Fibroblast of villous mesenchyme (primary cell): ENCODE measurements at regions not wholly inside any gene's neighbourhood (a gene's known extent, or its start where the extent isn't known, plus 50 kb on each side); places are given as distances from the start of the nearest gene placed in this dataset.

Source experiments
- DNase-seq: peaks from one replicate; pipeline ENCODE4 v3.0.0-alpha.2; 2010; ENCODE audit warnings: low read depth
- H3K4me3 ChIP-seq: 2 replicates; pipeline ENCODE4 v1.5.1; 2011; ENCODE audit warnings: low read depth, mild to moderate bottlenecking, low read length
- TF ChIP-seq, protein P1 (sequence below): IDR thresholded peaks from 2 replicates; pipeline ENCODE4 v1.5.1; 2012; ENCODE audit warnings: low read depth, mild to moderate bottlenecking, low read length; ENCODE audit not compliant: insufficient read depth

DNA sequence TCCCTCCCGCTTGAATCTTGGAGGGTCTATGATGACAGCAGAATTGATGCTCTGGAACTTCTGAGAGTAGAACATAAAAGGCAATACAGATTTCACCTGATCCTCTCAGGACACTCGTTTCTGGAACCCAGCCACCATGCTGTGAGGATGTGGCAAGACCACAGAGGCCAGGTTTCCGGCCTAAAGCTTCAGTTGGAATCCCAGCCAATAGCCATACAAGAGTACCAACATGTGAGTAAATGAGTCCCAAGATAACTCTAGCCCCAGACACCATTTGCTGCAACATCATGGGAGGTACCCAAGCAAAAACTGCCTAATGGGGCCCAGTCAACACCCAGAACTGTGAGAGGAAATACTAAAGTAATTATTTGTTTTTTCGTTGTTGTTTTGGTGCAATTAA is 65.7 kb upstream of the MARCHF11 start:
- H3K4me3 ChIP-seq = no peak overlapping the region
- TF ChIP-seq, protein P1, sequence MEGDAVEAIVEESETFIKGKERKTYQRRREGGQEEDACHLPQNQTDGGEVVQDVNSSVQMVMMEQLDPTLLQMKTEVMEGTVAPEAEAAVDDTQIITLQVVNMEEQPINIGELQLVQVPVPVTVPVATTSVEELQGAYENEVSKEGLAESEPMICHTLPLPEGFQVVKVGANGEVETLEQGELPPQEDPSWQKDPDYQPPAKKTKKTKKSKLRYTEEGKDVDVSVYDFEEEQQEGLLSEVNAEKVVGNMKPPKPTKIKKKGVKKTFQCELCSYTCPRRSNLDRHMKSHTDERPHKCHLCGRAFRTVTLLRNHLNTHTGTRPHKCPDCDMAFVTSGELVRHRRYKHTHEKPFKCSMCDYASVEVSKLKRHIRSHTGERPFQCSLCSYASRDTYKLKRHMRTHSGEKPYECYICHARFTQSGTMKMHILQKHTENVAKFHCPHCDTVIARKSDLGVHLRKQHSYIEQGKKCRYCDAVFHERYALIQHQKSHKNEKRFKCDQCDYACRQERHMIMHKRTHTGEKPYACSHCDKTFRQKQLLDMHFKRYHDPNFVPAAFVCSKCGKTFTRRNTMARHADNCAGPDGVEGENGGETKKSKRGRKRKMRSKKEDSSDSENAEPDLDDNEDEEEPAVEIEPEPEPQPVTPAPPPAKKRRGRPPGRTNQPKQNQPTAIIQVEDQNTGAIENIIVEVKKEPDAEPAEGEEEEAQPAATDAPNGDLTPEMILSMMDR = no peak
- DNase-seq = no peak

DNA sequence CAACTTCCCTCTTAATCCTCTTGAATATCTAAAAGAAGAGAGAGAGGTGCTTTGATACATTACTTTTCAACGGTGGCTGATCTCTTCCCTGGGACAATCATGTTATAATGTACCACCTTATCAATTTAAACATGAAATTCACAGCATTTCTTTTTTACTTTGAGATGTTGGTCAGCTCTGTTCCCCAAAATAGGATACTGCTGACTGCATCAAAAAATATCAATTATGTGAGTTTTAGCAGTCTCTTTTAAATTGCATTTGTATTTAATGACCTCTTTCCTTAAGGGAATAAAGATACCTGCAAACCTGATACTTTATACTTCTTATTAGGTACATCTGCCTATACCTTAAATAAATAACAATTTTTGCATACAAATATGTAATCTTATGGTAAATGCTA is 58.4 kb upstream of the MARCHF11 start:
- no peak overlapping the region for H3K4me3 ChIP-seq
- TF ChIP-seq, protein P1 = no peak
- no peak for DNase-seq

DNA sequence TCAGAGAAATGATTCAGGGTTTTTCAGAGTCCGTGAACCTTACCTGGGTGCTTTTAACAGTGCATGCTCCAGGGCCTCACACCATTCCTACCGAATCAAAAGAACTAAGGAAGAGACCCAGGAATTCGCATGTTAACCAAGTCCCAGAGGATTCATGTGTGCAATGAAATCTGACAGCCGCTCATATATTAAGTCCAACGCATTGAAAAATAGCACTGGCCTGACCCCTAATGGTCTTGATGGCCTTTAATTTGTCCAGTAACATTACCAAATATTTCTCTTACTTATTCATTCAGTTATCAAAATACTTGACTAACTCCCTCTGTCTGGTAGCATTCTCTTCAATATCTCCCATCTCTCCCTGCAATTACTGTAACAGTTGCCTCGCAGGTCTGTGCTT is 55.0 kb upstream of the MARCHF11 start:
- no peak for DNase-seq
- no peak overlapping the region for H3K4me3 ChIP-seq
- TF ChIP-seq, protein P1 = no peak

DNA sequence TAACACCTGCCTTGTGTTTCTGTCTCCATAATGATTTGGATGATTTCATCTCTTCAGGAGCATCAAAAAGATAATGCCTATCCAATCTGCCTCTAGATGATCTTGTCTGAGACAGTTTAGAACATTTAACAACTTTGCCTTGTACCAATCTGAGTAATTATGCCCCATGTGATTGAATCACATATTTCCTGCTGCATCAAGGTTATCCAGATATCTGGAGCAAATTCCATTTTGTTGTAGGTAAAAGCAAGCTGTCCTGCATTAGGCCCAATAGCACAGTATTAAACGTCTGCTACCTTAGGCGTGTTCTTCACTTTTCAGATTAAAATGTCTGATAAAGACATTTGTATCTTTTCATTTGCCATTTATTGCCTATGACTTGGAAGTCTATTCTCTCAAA is 54.1 kb upstream of the MARCHF11 start:
- no peak for DNase-seq
- H3K4me3 ChIP-seq = no peak overlapping the region
- TF ChIP-seq, protein P1 = no peak

DNA sequence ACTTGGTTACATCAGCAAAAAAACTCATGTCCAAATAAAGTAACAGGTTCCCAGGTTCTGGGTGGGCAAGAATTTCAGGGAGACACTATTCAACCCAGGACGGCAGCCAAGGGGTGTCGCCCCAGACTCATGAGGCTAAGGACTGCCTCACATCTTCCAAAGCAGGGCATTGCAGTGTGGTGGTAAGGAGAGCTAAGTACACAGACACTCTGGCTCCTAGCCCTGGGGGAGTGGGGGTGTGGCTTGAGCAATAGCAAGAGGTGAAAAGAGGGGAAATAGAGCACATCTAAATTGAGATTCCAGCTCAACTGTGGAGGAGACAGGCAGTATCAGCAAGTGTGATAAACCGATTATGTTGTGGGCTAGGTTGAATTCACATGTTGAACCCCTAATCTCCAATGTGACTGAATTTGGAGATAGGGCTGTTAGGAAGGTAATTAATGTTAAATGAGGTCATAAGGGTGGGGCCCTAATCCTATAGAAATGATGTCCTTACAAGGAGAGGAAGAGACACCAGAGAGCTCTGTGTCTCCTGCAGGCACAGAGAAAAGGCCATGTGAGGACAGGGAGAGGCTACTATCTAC is 49.9 kb upstream of the MARCHF11 start:
- H3K4me3 ChIP-seq = no peak overlapping the region
- no peak for DNase-seq
- TF ChIP-seq, protein P1 = no peak
